HG03432 (cell line): ENCODE measurements at regions not wholly inside any gene's neighbourhood (a gene's known extent, or its start where the extent isn't known, plus 50 kb on each side); places are given as distances from the start of the nearest gene placed in this dataset.

ENCODE experiments used
- ATAC-seq: cut with Tn5 transposase; IDR thresholded peaks from one replicate; pipeline ENCODE4 v1.9.1; 2021; ENCODE audit warnings: mild to moderate bottlenecking, moderate library complexity; ENCODE audit not compliant: unreplicated experiment

DNA sequence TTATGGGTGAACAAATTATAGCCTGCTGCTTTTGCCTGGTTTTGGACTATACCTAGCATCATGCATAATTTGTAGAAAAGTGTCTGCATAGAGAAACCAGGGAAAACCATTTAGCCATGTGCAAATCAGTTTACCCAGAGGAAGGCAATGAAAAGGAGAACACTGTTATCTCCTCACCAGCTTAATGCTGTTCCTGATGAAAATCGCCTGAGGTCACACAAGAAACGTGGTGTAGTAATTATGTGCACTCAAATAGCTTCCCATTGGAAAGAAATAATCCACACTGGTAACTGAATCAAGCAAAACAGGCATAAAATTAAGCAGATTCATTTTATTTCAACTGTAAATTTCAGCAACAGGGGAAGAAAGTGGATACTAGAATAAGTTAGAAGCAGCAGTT, 51.7 kb upstream of the FAM240B start:
- ATAC-seq = no peak
